Activated CD4-positive, alpha-beta T cell treated with anti-CD3 and anti-CD28 coated beads, Interleukin-2, amount 10 ng/mL, durations not matched to agents 24 days and 14 days (primary cell): ENCODE measurements at regions not wholly inside any gene's neighbourhood (a gene's known extent, or its start where the extent isn't known, plus 50 kb on each side); places are given as distances from the start of the nearest gene placed in this dataset.
A peak's percentile ranks its signal among the peaks of the same experiment; 100 is the strongest.

Source experiments
- DNase-seq: peaks from one replicate; pipeline ENCODE4 v3.0.0; 2022
- H3K27ac Mint-ChIP-seq: one replicate; pipeline ENCODE4 v1.8.0; 2022; ENCODE audit warnings: mild to moderate bottlenecking, mixed read lengths
- H3K27me3 Mint-ChIP-seq: one replicate; pipeline ENCODE4 v1.8.0; 2022; ENCODE audit warnings: mixed read lengths
- H3K36me3 Mint-ChIP-seq: one replicate; pipeline ENCODE4 v1.8.0; 2022; ENCODE audit warnings: low read depth, mild to moderate bottlenecking, mixed read lengths
- H3K4me1 Mint-ChIP-seq: one replicate; pipeline ENCODE4 v1.8.0; 2021; ENCODE audit warnings: mixed read lengths
- H3K4me3 Mint-ChIP-seq: one replicate; pipeline ENCODE4 v1.8.0; 2022; ENCODE audit warnings: mild to moderate bottlenecking, moderate library complexity, mixed read lengths
- H3K9me3 Mint-ChIP-seq: one replicate; pipeline ENCODE4 v1.8.0; 2021; ENCODE audit warnings: mixed read lengths
- intact Hi-C: fragments of 100-400 bp; cut with micrococcal nuclease; formaldehyde crosslinking; loops from one replicate; pipeline ENCODE4 v1.15.1; 2023

- peaks cover 6% of the 10 kb centered on the region for H3K27me3 Mint-ChIP-seq
- H3K27ac Mint-ChIP-seq = no peak overlapping the region
- H3K36me3 Mint-ChIP-seq = no peaks in the 10 kb centered on the region
- H3K4me3 Mint-ChIP-seq = no peak overlapping the region
- no peaks in the 10 kb centered on the region for H3K4me1 Mint-ChIP-seq
- intact Hi-C loops = no loop called here
- H3K9me3 Mint-ChIP-seq = no peaks in the 10 kb centered on the region
- no peak for DNase-seq
These were observed 192.2 kb upstream of the HAAO start for GRCh38 chr2:42984617-42985016.

DNA sequence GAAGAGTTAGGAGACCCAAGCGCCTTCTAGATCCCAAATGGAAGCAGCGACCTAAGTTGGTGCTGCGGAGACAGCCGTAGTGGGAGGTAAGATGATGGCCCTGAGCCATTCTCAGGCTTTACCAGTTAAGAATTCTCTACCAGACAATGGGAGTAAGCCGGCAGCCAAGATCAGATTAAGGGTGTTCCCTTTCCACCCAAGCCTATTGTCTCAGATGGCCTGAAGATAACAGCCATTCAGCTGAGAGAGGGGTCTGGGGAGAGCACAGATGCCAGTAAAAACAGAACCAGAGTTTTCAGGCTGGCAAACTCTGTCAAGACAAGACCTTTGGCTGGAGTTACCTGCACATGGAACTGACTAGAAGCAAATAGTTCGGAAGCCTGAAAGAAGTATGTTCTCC, 191.7 kb upstream of the HAAO start:
- peaks cover 3% of the 10 kb centered on the region for H3K27me3 Mint-ChIP-seq
- no peak for DNase-seq
- H3K4me1 Mint-ChIP-seq = no peaks in the 10 kb centered on the region
- H3K36me3 Mint-ChIP-seq = no peaks in the 10 kb centered on the region
- intact Hi-C loops = no loop called here
- H3K4me3 Mint-ChIP-seq = no peak overlapping the region
- no peaks in the 10 kb centered on the region for H3K9me3 Mint-ChIP-seq
- H3K27ac Mint-ChIP-seq = no peak overlapping the region

DNA sequence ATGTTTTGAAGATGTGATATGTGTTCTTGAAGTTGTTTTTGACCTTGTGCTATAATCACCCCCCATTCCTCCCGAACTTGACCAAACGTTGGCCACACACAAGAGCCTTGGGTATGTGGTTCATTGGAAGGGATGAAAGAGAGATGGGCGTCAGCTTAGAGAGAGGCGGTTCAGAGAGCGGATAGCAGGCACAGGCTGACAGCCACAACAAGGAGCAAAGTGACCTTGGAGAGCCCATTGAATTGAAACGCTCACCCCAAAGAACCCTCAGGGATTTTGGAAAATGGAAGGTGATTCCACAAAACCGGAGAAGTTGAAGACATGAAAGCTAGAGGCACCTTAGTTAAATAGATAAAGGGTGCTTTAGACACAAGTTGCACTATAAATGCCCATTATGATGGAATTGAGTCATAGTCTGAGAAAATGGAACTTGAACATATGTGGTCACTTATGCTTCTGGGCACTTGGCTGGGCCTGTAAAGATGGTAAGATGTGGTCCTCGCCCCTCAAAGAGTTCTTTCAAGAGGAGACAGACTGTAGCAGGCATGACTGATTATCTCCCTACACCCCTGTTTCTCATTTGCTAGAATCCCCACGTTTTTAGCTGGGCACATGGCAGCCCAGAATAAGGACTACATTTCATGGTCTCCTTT, 188.5 kb upstream of the HAAO start:
- intact Hi-C loops = no loop called here
- Mint-ChIP-seq H3K4me3 (no peak overlapping the region), H3K36me3 (no peaks in the 10 kb centered on the region), H3K4me1 (no peaks in the 10 kb centered on the region), H3K27me3 (peaks cover 3% of the 10 kb centered on the region), H3K27ac (no peak overlapping the region), H3K9me3 (no peaks in the 10 kb centered on the region)
- no peak for DNase-seq

DNA sequence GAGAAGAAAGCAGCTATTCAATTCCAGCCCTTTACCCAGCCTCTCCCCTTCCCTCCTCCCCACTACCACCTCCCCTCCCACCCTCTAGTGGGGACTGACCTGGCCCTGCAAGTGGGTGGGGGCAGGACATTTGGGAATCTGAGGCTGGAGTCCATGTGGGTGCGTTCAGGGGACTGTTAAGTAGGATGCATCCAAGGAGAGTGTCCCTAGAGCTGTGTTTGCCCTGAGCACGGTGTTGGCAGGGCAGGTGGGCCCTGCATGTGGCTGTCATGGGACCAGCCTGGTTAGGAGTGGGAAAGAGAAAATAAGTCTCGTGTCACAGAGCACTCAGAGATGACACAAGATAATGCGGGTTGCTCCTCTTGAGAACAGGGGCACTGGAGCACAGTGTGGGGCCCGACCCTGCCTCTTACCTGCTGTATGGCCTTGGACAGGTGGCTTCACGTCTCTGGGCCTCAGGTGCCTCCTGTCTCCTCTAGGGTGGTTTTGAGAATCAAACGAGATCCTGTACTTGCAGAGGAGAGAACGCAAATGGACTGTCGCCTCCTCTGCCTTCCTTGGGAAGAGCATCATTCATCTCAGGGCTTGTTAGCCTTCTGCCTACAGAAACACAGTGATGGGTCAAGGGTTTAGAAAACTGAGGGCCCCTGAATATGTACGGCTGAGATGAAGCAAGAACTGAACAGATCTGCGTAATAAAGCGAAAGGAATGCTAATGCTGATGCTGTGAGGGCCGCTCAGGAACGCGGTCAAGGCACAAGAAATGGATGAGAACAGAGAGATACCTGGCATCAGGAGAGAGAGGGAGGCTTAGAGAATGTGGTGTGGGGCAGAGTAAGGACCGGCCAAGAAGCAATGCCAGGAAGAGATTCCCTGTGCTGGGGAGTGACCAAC, 187.7 kb upstream of the HAAO start:
- no peak for DNase-seq
- Mint-ChIP-seq H3K36me3 (no peaks in the 10 kb centered on the region), H3K4me1 (no peaks in the 10 kb centered on the region), H3K27me3 (peaks cover 3% of the 10 kb centered on the region), H3K9me3 (no peaks in the 10 kb centered on the region), H3K4me3 (no peak overlapping the region), H3K27ac (no peak overlapping the region)
- intact Hi-C loops = loop anchor here (10.0 kb wide), 1 partner anchor 505 kb away; no protein-coding TSS in a partner anchor

GRCh38 chr2:42979416-42979869, 187.1 kb upstream of the HAAO start:
- DNase-seq = no peak
- Mint-ChIP-seq H3K4me1 (no peaks in the 10 kb centered on the region), H3K27ac (no peak overlapping the region), H3K27me3 (peaks cover 3% of the 10 kb centered on the region), H3K4me3 (no peak overlapping the region), H3K36me3 (no peaks in the 10 kb centered on the region), H3K9me3 (no peaks in the 10 kb centered on the region)
- intact Hi-C loops = loop anchor here (10.0 kb wide), 1 partner anchor 505 kb away; no protein-coding TSS in a partner anchor

DNA sequence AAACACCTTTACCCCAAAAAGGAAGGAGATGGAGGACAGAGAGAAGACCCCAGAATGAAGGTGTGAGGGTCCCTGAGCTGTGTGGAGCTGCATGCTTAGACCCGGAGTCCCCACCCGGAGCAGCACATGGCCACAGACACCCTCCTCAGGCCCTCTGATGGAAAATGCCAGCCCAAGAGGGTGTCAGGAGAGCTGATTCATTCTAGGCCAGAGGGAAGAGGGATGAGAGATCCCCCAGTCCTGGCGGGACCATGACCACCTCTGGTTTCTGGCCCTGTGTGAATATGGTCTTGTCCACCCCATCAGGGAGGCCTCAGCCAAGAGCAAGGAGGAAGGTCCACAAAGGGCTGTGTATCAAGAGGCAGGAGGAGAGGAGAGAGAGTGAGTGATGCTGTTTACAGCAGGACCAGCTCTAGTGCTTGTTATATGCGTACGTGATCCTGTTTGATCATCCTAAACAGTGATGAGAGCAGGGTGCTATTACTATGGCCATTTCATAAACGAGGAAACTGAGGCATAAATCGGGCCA, 186.6 kb upstream of the HAAO start:
- intact Hi-C loops = loop anchor here (10.0 kb wide), 1 partner anchor 506 kb away; no protein-coding TSS in a partner anchor
- Mint-ChIP-seq H3K36me3 (no peaks in the 10 kb centered on the region), H3K4me1 (no peaks in the 10 kb centered on the region)

GRCh38 chr2:42978175-42978886, 185.9 kb upstream of the HAAO start:
- no peaks in the 10 kb centered on the region for H3K4me1 Mint-ChIP-seq
- H3K27ac Mint-ChIP-seq = no peak overlapping the region
- no peak for DNase-seq
- no peaks in the 10 kb centered on the region for H3K9me3 Mint-ChIP-seq
- H3K36me3 Mint-ChIP-seq = no peaks in the 10 kb centered on the region
- intact Hi-C loops = loop anchor here (10.0 kb wide), 1 partner anchor 506 kb away; no protein-coding TSS in a partner anchor
- H3K4me3 Mint-ChIP-seq = no peak overlapping the region
- peaks cover 3% of the 10 kb centered on the region for H3K27me3 Mint-ChIP-seq

More for the DNA sequence above, 186.6 kb upstream of the HAAO start:
- H3K27me3 Mint-ChIP-seq = peaks cover 3% of the 10 kb centered on the region
- no peak overlapping the region for H3K27ac Mint-ChIP-seq
- no peak for DNase-seq
- no peaks in the 10 kb centered on the region for H3K9me3 Mint-ChIP-seq
- no peak overlapping the region for H3K4me3 Mint-ChIP-seq

GRCh38 chr2:42977270-42978174, 185.1 kb upstream of the HAAO start:
- DNase-seq = no peak
- H3K4me1 Mint-ChIP-seq = peaks cover 3% of the 10 kb centered on the region
- no peaks in the 10 kb centered on the region for H3K36me3 Mint-ChIP-seq
- H3K9me3 Mint-ChIP-seq = no peaks in the 10 kb centered on the region
- no peak overlapping the region for H3K27ac Mint-ChIP-seq
- no peak overlapping the region for H3K4me3 Mint-ChIP-seq
- peaks cover 3% of the 10 kb centered on the region for H3K27me3 Mint-ChIP-seq
- intact Hi-C loops = loop anchor here (10.0 kb wide), 1 partner anchor 507 kb away; no protein-coding TSS in a partner anchor

DNA sequence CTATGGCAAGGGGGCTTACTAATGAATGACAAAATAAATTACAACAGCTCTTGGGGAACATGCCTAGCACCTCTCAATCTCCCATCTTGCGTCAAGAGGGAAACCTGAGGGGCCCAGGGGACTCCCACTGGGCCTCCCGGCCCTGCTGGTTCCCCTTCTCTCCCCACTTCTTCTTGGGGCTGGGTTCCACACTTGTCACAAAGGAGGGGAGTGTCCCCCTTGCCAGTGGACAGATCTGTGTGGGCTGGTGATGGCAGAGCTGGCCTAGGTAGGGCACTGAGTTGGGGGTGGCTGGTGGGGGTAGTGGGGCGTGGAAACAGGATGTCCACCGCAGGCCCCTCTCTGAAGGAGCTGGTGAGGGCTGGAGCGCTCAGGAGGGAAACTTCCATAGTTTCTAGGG, 184.0 kb upstream of the HAAO start:
- intact Hi-C loops = loop anchor here (10.0 kb wide), 1 partner anchor 508 kb away; no protein-coding TSS in a partner anchor
- H3K9me3 Mint-ChIP-seq = no peaks in the 10 kb centered on the region
- H3K36me3 Mint-ChIP-seq = no peaks in the 10 kb centered on the region
- peaks cover 3% of the 10 kb centered on the region for H3K27me3 Mint-ChIP-seq
- no peak overlapping the region for H3K27ac Mint-ChIP-seq
- no peak overlapping the region for H3K4me3 Mint-ChIP-seq
- H3K4me1 Mint-ChIP-seq = peaks cover 10% of the 10 kb centered on the region
- DNase-seq = no peak

- Mint-ChIP-seq H3K4me1 (peaks cover 10% of the 10 kb centered on the region), H3K4me3 (no peak overlapping the region), H3K27ac (no peak overlapping the region), H3K27me3 (no peaks in the 10 kb centered on the region), H3K36me3 (no peaks in the 10 kb centered on the region), H3K9me3 (no peaks in the 10 kb centered on the region)
- intact Hi-C loops = loop anchor here (1.0 to 10.0 kb wide), 2 partner anchors 252 to 510 kb away; no protein-coding TSS in a partner anchor
- DNase-seq = peak; percentile 85
These were observed 182.6 kb upstream of the HAAO start for GRCh38 chr2:42974721-42975717.

DNA sequence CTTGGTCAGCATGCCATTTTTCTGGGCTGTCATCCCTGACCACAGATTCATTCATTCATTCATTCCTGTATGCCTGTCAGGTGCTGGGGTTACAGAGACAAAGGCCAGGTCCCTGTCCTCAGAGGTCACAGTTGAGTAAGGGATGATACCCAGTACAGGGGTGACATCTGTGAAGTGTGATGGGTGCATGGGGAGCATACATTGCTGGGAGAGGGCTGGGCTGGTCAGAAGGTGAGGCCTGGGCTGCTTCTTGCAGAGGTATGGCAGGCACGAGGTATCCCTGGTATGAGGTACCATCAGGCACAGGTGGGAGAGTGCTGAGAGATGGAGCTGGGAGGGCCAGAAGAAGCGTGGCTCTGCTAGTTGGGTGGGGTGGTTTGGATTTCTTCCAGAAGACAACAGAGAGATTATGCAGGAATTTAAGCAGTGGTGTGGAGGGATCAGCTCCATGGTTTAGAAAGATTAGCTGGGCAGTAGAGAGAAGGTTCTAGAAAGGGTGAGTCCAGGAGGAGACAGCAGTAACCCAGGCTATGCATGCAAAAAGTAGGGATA, 181.9 kb upstream of the HAAO start:
- DNase-seq = no peak
- H3K27me3 Mint-ChIP-seq = no peaks in the 10 kb centered on the region
- H3K27ac Mint-ChIP-seq = no peak overlapping the region
- intact Hi-C loops = loop anchor here (10.0 kb wide), 1 partner anchor 511 kb away; no protein-coding TSS in a partner anchor
- peaks cover 10% of the 10 kb centered on the region for H3K4me1 Mint-ChIP-seq
- no peaks in the 10 kb centered on the region for H3K36me3 Mint-ChIP-seq
- no peaks in the 10 kb centered on the region for H3K9me3 Mint-ChIP-seq
- no peak overlapping the region for H3K4me3 Mint-ChIP-seq
